ELR (cell line): ENCODE measurements at regions not wholly inside any gene's neighbourhood (a gene's known extent, or its start where the extent isn't known, plus 50 kb on each side); places are given as distances from the start of the nearest gene placed in this dataset.
"Not testable (repeated sequence)": the region's sequence is repeated elsewhere in the genome, so short reads cannot be mapped to it uniquely, and the experiment has no call there.

Experiments
- DNase-seq: peaks from one replicate; pipeline ENCODE4 v3.0.0-alpha.2; 2015; ENCODE audit warnings: low read depth

DNA sequence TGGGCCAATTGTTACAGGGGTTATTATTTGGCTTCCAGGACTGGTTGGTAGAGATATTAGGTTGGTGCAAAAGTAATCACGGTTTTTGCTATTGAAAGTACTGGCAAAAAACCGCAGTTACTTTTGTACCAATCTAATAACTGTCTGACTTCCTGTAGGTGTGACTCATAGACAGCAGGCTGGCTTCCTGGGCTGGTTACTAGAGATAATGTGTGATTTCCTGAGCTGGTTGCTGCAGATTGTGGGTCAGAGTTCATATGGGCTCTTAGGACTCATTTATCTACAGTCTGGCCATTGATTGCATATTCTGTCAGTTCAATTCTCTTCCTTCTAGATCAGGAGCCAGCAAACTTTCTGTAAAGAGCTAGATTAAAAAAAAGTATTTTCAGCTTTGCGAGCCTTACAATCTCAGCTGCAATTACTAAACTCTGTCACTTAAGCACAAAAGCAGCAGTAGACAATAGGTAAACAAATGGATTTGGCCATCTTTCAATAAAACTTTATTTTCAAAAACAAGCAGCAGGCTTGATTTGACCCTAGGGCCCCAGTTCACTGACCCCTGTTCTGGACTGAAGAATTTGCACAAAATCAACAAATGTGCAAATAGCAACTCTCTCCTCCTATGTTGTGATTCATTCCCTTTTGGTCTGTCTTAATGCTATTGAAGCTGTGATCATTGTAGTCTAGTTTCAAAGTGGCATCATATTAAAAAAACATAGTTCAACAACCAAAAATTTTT lies 50.8 kb upstream of the BOD1L1 start:
- peak; percentile 5 for DNase-seq

DNA sequence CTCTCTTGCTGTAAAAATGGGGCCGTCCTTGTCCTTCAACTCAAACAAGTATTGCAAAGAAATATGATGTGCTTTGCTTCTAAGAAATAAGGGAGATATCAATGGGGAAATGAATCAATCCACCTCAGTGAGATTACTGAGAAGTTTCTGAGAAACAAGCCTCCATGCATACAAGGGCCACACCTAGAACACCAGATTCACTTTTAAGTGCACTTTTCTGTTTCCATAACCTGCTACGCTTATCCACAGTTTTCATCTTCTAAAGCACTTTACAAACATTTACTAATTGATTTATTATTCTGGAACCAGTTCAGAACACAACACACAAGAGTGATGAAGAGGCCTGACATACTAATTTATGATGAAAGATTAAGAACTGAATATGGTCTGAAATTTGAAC lies 54.0 kb upstream of the BOD1L1 start:
- no peak for DNase-seq

DNA sequence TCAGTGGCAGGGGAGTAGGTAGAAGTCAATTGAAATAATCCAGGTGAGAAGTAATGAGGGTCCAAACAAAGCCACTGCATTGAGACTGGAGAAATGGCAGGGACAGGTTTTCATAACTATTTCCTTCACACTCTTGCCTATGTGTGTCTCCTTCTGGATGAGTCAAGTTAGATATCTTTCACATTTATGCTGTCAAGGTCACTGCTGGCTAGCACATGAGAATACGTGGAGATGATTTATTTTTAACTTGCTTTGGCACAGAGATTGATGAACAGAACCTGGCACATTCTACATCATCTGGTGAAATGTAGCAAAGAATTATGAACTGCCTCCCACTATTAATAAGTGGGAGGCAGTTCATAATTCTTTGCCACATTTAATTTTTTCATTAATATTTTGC lies 66.7 kb upstream of the BOD1L1 start:
- no peak for DNase-seq

DNA sequence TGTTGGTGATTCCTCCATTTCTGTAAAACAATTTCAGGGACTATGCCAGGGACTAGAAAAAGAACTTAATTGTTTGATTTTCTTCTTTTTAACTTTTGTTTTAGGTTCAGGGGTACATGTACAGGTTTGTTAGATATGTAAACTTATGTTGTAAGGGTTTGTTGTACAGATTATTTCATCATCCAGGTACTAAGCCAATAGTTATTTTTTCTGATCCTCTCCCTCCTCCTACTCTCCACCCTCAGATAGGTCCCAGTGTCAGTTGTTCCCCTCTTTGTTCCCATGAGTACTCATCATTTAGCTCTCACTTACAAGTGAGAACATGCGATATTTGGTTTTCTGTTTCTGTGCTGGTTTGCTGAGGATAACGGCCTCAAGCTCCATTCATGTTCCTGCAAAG lies 70.8 kb upstream of the BOD1L1 start:
- no peak for DNase-seq

DNA sequence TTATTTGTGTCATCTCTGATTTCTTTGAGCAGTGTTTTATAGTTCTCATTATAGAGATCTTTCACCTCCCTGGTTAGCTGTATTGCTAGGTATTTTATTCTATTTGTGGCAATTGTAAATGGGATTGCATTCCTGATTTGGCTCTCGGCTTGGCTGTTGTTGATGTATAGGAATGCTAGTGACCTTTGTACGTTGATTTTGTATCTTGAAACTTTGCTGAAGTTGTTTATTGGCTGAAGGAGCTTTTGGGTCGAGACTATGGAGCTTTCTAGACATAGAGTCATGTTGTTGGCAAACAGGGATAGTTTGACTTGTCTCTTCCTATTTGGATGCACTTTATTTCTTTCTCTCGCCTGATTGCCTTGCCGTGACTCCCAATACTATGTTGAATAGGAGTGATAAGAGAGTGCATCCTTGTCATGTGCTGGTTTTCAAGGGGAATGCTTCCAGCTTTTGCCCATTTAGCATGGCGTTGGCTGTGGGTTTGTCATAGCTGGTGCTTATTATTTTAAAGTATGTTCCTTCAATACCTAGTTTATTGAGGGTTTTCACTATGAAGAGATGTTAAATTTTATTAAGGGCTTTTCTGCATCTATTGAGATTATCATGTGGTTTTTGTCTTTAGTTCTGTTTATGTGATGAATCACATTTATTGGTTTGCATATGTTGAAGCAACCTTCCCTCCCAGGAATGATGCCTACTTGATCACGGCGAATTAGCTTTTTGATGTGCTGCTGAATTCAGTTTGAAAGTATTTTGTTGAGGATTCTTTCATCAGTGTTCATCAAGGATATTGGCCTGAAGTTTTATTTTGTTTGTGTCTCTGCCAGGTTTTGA lies 72.7 kb upstream of the BOD1L1 start:
- DNase-seq: peak; percentile 86

DNA sequence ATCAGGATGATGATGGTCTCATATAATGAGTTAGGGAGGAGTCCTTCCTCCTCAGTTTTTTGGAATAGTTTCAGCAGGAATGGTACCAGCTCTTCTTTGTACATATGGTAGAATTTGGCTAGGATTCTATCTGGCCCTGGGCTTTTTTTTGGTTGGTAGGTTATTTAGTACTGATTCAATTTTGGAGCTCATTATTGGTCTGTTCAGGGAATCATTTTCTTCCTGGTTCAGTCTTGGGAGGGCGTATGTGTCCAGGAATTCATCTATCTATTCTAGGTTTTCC lies 73.3 kb upstream of the BOD1L1 start:
- DNase-seq: not testable (repeated sequence)

DNA sequence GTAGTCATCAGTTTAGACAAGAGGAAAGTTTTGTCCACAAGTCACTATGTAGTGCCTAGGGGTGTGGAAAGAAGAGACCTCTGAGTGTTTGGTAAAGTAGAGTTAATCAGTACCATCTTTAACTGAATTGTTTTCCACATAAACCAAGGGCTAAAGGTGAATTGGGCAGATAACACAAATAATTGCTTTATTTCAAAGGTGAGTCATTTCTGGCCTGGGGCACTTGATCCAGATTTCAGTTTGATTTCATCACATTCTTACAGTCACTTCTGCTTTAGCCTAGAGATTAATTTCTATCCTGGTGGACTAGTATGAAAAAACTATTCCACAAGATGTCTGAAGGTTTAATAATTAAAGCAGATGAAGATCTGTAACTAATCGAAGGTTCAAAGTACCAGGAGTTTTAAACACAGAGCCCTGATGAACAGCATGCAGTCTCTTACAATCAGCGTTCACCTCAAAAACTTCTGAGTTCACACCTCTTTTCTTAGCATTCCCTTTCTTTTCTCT lies 74.5 kb upstream of the BOD1L1 start:
- DNase-seq: peak; percentile 90

DNA sequence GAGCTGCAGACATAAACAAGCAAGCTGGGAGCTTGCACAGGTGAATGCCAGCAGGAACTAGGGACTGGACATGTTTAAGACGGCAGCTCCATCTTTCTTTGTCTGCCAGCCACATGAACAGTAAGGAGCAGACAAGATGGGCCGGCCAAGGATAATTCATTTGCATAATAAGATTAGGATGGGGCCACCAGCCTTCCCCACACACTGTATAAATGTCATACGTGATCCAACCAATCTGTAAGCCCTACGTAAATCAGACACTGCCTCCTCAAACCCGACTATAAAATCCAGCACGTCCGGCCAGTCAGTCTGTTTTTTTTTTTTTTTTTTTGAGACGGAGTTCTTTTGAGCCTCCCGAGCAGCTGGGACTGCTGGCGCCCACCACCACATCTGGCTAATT lies 75.6 kb upstream of the BOD1L1 start:
- no peak for DNase-seq

DNA sequence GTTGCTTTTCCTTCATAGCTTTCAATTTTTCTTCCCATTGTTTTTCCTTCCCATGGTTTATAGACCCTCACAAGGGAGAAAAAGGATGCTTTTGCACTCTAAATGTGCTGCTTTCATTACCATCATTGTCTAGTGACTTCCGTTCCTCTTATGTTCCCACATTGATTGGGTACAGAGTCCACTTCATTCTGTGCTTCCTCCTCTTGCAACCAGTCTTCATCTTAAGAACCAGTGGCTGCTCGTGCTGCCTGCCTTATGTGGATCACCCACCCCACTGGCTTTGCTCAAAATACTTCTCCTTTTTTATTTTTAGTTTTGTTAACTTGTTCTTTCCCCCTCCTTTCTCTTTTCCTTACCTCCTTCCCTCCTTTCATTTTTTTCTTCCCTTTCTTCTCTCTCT lies 76.5 kb upstream of the BOD1L1 start:
- no peak for DNase-seq

DNA sequence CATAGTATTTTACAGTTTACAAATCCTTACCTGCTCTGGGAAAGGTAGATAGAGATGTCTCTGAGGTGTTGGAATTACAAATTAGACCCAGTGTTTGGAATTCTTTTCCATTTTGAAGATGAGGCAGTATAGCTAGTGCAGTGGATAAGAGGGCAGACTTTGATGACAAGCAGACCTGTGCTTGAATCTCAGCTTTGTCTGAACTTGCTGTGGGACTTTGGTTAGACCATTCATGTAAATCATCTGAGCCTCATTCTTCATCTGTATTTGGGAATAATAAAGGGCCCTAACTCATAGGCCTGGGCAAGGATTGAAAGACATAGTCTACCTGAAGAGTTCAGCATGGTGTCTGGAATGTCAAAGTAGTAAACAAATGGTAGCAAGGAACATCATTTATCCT lies 77.2 kb upstream of the BOD1L1 start:
- no peak for DNase-seq

DNA sequence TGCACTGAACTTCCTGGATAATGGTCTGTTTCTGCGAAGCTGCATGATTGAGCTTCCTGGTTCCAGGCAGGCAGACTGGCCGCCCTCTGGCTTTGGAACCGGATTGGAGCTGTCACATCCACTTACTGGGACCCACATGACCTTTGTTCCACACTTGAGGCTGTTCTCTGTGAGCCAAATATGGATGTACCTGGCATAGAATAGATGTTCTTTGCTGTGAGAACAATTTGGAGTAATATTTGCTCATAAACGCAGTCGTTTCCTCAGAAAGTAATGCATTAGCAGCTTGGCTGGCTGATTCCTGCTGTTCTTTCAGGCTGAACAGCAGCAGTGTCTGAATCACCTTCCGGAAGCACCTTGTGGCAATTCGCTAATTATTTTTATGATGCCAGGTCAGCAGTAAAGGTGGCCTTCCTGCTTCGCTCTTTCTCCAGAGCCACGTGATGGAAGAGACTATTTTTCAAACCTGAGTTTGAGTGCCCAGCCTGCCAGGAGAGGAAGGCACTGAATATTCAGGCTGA lies 78.1 kb upstream of the BOD1L1 start:
- DNase-seq: peak; percentile 3

DNA sequence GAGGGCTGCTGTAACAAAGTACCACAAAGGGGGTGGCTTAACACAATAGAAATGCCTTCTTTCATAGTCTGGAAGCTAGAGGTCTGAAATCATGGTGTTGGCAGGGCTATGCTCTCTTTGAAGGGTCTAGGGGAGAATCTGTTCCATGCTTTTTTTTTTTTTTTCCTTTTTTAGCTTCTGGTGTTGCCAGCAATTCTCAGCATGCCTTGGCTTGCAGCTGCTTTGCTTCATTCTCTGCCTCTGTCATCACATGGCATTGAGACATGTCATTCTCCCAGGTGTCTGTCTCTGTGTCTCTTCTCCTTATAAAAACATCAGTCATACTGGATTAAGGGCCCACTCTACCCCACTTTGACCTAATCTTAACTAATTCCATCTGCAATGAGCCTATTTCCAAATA lies 78.6 kb upstream of the BOD1L1 start:
- no peak for DNase-seq

DNA sequence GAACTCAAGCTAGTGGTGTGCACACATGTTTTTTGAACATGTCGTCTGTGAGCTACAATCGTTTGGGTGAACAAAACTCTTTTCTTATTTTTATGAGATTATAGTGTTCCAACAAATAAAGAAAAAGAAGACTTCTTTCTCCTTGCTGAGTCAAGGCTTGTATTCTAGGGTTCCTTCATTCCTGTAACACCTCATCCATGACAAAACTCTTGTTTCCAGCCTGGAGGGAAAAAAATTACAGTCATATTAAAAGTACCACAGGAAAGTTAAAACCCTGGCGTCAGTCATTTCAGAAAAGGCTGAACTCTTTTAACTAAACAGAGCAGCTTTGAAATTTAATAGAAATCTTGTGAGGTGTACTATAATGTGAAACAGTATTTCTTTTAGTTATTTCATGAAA lies 79.2 kb upstream of the BOD1L1 start:
- DNase-seq: peak; percentile 4

DNA sequence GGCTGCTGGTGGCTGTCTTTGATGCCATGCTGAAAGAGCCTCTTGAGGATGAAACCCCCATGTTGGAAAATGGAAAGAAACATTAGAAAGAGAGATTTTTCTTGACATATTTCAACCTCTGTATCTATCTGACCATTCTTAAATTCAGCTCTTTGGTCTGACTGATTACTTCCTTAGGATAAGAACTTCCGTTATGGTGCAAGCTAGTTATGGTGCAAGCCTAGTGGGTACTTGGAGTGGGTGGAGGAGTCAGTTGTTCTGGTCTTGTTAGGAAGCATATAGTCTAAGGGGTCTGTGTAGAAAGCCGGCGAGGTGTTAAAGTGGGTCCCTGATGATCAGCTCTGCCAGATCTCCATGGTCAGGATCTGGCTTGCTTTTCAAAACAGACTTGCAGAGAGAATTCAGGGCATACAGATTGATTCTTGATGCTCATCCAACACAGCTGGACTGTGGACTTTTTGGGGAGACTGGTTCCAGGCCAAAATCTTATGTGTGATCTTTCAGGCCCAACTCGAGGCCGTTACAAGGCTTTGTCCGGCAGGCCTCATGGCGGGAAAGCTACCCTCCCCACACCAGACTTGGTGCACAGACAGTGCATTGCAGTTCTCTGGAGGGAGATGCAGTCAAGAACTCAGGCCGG lies 82.8 kb upstream of the BOD1L1 start:
- no peak for DNase-seq

DNA sequence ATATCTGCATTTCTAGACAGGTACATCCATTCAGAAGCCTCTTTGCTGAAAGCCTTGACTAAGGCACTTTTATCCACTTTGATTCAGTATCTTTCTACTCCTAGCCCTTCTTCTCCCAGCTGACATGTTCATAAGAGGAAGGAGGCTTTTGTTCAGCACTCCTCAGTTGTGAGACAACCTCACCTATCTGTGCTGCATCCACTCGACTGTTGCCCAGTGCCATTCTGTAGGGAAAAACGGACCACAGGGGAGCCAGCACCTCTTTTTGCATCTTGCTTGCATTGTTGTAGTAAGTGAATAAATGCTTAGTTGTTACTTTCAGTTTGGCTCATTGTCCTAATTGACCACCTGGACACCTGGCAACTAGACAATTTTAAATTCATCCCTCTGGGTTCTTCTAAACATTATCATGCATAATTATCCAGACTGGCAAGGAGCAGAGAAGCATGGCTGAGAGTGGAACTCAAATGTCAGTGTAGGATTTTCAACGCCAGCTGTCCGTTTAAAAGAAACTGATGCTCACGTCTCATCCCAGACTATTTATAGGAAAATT lies 83.8 kb upstream of the BOD1L1 start:
- DNase-seq: no peak

DNA sequence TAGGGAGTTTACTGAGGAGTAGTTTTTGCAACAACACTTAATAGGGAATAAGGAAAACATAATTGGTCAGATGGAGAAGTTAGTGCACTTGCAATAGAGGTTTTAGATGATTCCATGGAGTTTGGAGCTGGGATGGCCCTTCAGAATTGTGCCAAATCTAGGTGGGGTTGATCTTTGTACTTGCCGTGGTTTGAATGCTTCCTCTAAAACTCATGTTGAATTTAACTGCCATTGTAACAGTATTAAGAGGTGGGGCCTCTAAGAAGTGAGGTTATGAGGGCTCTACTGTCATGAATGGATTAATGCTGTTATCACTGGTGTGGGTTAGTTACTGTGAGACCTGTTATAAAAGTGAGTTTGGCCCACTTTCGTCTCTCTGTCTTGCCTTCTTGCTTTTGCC lies 94.4 kb upstream of the BOD1L1 start:
- no peak for DNase-seq

DNA sequence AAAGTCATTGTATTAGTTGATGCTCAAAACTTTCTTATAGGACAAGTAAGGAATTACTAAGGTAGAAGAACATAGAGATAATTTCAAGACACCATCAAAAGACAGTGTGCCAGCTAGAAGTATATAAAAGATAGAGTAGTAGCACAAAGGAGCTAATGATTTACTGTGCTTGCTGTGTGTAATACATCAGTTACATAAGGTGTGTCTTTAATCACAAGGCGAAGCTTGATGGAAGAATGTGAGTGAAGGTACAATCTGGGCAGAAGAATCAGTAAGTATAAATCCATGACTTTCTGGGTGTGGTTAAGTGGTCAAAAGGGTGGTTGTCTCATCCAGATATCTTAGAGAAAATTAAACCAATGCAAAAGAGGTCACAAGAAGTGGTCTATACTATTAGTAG lies 95.1 kb upstream of the BOD1L1 start:
- no peak for DNase-seq

DNA sequence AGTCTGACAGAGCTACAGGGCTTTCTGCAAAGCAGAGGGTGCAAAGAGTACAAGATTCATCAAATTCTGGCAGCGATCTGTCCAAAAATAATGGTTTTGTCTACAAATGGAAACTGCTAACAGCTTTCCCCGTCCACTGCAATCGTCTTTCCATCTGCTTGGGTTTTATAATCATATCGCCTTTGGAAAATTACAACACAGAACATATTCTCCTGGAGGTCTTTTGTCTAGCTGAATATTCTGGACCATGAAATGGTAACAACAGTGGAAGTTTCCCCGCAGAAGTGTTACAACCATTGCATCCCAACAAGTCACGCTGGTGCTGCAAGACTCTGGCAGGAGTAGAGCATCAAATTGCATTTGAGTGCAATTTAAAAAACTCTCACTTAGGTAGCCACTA lies 101.2 kb upstream of the BOD1L1 start:
- DNase-seq: no peak

DNA sequence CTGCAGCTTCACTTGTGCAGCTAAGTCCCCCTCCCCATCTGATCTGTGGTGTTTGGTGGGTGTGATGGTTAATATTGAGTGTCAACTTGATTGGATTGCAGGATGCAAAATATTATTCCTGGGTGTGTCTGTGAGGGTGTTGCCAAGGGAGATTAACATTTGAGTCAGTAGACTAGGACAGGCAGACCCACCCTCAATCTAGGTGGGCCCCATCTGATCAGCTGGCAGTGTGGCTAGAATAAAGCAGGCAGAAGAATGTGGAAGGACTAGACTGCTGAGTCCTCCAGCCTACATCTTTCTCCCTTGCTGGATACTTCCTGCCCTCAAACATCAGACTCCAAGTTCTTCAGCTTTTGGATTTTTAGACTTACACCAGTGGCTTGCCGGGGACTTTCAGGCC lies 103.5 kb upstream of the BOD1L1 start:
- no peak for DNase-seq

DNA sequence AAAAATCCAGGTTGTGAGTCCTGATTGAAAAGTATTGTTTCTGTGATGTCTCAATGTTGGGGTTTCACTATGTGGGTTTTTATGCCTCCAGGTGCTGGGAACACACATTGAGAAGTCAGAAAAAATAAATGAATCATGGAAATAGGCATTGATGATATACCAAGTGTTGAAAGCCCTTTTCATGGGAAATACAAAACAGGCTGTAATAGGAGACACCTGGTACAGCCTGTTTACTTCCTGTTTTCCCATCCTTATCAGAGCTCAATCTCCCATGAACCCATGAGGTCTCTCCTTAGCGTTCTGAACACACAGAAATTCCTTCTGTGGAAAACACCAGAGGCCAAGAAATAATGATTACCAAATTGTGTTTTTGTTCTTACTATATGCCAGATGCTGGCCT lies 106.3 kb upstream of the BOD1L1 start:
- DNase-seq: no peak

DNA sequence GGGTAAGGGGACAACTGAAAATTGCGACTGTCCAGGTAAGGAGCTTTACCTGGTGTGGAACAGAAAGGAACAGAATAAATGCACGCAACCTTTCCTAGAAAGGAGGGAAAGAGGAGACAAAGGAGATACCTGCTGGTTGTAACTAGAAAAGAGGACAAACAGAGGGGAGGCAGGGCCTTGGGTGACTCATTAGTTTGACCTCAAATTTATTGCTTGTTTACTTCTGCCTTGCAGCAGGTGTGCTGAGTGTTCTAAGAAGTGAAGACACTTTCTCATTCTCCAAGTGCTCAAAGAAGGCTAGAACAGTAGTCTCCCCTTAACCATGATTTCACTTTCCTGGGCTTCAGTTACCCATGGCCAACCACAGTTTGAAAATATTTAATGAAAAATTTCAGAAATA lies 123.1 kb upstream of the BOD1L1 start:
- no peak for DNase-seq

DNA sequence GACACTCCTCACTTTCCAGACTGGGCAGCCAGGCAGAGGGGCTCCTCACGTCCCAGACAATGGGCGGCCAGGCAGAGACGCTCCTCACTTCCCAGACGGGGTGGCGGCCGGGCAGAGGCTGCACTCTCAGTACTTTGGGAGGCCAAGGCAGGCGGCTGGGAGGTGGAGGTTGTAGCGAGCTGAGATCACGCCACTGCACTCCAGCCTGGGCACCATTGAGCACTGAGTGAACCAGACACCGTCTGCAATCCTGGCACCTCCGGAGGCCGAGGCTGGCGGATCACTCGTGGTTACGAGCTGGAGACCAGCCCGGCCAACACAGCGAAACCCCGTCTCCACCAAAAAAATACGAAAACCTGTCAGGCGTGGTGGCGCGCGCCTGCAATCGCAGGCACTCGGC lies 134.1 kb upstream of the BOD1L1 start:
- not testable (repeated sequence) for DNase-seq

DNA sequence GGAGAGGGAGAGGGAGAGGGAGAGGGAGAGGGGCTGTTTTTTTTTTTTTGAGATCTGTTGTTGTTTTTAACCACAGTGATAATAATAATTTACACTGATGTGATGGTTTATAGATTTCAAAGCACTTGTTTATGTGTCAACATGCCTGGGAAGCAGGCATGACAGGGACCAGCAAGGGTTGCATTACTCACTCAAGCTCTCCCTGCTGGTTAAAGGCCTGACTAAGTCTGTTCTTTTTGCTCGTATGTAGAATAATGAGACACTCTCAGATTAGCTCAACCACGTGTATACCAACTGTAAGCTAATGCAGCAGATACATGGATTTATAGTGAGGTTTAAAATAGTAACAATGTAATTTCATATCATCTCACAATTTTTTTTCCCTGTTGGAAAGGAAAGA lies 134.6 kb upstream of the BOD1L1 start:
- peak; percentile 21 for DNase-seq
